Right forelimb (tissue), 1 donor: ENCODE measurements at regions not wholly inside any gene's neighbourhood (a gene's known extent, or its start where the extent isn't known, plus 50 kb on each side); places are given as distances from the start of the nearest gene placed in this dataset.
"Not testable (repeated sequence)": the region's sequence is repeated elsewhere in the genome, so short reads cannot be mapped to it uniquely, and the experiment has no call there.

Source experiments
- DNase-seq: peaks from one replicate; pipeline ENCODE4 v3.0.0-alpha.2; 2018

- DNase-seq: no peak
Measured at GRCh38 chr14:87286191-87286590, 706.8 kb downstream of the GALC start.

DNA sequence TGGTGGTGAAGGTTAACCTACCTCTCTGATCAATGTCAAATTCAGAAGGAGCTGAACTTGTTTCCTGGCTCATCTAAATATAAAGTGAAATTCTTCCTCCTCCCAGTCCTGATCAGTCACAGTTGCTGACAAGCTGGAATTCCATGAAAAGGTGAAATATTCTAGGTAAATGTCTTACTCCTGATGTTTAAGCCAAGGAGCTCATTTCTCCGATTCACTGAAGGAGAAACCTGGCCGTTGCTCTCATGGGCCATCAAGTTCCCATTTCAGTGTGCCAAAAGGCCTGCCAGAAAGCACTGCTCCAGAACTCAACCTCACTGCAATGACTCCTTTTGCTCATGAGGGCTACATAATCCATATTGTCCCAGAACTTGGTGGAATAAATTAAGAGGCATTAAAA lies 707.5 kb downstream of the GALC start:
- no peak for DNase-seq

DNA sequence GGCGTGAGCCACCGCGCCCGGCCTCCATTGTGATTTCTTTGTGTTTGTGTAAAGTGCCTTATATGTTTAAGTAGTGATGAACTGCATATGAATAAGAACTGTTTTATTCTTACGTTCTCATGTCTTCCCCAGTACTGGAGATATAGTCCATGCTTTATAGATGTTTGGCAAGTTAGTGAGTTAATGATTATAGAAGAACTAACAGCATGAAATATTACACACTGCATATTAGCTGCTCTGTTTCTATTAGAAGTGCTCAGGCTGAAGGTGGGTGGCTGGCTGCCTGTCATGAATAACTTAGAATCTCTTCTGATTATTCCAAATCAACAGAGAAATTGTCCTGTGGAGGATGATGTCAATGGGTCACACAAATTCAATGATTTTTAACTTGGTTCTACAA lies 709.4 kb downstream of the GALC start:
- DNase-seq: no peak

GRCh38 chr14:87282266-87282665 lies 710.7 kb downstream of the GALC start:
- DNase-seq: no peak

- DNase-seq: no peak
Measured at GRCh38 chr14:87278415-87278814, 714.6 kb downstream of the GALC start.

DNA sequence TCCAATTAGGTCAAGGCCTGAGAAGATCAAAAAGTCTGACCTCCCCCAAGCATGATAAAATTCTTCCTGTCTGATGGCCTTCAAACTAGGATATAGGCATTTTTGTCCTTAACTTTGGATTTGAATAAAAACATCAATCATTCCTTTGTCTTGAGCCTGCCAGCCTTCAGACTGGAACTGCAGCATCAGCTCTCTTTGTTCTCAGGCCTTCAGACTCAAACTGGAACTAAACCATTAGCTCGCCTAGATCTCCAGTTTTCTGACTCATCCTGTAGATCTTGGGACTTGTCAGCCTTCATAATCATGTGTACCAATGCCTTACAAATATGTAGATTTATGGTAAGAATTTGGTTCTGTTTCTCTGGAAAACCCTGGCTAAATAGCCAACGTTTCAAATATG lies 721.7 kb downstream of the GALC start:
- no peak for DNase-seq

DNA sequence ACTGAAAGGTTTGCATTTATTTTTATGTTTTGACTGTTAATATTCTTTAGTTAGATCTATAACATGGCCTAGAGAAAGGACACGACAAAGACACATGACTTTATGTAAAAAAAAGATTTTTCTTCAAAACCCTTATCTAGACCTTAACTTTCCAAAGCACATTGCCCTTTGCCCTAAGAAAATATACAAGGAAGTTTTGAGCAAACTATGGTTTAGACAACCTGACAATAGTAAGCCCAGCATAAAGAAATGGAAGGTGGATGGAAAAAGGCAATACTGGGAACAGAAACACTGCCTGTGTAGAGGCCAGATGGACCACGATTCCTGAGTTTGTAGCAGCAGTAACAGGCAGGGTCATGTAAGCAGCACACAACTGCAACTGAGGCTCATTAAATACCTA lies 724.0 kb downstream of the GALC start:
- DNase-seq: no peak

- no peak for DNase-seq
Measured at GRCh38 chr14:87264796-87265195, 728.2 kb downstream of the GALC start.

GRCh38 chr14:87264272-87264785 lies 728.7 kb downstream of the GALC start:
- no peak for DNase-seq

- no peak for DNase-seq
Measured at GRCh38 chr14:87261621-87262020, 731.4 kb downstream of the GALC start.

DNA sequence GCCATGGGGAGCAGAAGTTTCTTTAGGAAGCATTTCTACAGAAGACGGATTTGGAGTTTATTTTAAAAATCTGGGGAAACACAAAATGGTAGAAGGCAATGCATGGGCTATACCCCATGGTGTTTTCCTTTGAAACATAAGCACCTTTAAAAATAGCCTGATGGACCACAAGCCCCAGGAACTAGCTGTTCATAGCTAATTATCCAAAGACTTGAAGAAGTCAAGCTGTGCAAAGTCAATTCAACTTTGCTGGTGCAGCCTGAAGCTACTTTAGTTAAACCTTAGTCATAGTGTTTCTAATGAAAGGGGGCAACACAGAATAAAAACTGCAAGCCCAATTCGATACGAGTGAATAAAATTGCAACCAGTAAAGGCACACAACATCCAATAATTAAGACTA lies 732.5 kb downstream of the GALC start:
- DNase-seq: no peak

- DNase-seq: no peak
Measured at GRCh38 chr14:87257421-87257820, 735.6 kb downstream of the GALC start.

DNA sequence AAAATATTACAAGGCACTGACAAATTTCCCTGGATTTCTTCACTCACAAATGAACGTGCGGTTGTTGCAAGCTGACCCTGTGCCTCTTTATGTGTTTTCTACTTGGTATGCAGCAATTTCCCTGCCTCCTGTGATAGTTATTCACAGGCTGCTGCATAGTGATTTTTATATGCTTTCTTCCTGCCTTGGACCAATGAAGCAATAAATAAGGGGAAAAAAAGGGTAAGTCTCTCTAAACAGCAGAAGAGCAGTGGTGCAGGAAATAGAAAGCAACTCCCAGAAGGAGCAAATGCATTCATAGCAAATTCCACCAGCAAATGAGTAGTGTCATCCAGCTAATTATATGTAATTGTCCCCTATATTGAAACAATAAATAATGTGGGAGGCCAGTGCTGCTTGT lies 737.9 kb downstream of the GALC start:
- DNase-seq: no peak

- DNase-seq: no peak
Measured at GRCh38 chr14:87254331-87254874, 738.6 kb downstream of the GALC start.

DNA sequence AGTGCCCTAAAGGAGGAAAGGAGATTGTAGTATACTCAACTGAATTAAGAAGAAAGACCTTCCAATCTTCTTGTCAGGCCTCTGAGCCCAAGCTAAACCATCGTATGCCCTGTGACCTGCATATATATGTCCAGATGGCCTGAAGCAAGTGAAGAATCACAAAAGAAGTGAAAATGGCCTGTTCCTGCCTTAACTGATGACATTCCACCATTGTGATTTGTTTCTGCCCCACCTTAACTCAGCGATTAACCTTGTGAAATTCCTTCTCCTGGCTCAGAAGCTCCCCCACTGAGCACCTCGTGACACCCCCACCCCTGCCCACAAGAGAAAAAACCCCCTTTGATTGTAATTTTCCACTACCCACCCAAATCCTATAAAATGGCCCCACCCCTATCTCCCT lies 739.2 kb downstream of the GALC start:
- not testable (repeated sequence) for DNase-seq

DNA sequence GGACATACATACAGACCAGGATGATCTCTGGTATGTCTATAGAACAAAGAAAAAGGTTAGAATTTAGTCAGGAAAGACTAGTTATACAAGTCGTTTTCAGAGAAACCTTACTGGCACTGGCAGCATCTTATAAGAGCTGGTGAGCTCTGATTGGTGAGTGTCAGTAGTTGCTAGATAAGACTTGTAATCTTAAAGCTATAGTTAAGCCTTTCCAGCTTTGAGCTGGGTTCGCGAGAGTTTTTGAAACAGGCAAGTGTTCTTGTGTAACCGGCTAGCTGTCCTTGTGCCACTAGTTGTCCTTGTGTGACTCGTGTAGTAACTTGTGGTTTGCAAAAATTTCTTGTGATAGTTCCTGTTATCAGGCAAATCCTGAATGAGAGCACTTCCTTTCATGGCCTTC lies 740.9 kb downstream of the GALC start:
- no peak for DNase-seq

- no peak for DNase-seq
Measured at GRCh38 chr14:87251011-87251410, 742.0 kb downstream of the GALC start.

- no peak for DNase-seq
Measured at GRCh38 chr14:87241018-87241768, 751.8 kb downstream of the GALC start.

DNA sequence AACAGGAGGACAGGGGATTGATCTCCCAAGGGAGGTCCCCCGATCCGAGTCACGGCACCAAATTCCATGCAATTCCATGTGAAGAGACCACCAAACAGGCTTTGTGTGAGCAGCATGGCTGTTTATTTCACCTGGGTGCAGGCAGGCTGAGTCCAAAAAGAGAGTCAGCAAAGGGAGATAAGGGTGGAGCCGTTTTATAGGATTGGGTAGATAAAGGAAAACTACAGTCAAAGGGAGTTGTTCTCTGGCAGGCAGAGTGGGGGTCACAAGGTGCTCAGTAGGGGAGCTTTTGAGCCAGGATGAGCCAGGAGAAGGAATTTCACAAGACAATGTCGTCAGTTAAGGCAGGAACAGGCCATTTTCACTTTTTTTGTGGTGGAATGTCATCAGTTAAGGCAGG lies 752.7 kb downstream of the GALC start:
- DNase-seq: not testable (repeated sequence)

DNA sequence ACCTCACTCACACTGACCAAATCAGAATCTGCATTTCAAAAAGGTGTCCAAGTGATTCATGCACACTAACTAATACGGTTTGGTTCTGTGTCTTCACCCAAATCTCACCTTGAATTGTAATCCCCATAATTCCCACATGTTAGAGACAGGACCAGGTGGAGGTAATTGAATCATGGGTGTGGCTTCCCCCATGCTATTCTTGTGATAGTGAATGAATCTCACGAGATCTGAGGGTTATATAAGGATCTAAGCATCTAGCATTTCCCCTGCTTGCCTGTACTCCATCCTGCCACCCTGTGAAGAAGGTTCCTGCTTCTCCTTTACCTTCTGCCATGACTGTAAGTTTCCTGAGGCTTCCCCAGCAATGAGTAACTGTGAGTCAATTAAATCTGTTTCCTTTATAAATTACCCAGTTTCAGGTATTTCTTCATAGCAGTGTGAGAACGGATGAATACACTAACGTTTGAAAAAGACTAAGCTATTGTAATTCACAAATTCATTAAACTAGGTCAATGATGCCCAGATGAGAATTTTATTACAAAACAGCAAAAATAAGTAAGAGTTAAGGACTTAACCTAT lies 759.1 kb downstream of the GALC start:
- DNase-seq: no peak

GRCh38 chr14:87233266-87233665 lies 759.7 kb downstream of the GALC start:
- no peak for DNase-seq

DNA sequence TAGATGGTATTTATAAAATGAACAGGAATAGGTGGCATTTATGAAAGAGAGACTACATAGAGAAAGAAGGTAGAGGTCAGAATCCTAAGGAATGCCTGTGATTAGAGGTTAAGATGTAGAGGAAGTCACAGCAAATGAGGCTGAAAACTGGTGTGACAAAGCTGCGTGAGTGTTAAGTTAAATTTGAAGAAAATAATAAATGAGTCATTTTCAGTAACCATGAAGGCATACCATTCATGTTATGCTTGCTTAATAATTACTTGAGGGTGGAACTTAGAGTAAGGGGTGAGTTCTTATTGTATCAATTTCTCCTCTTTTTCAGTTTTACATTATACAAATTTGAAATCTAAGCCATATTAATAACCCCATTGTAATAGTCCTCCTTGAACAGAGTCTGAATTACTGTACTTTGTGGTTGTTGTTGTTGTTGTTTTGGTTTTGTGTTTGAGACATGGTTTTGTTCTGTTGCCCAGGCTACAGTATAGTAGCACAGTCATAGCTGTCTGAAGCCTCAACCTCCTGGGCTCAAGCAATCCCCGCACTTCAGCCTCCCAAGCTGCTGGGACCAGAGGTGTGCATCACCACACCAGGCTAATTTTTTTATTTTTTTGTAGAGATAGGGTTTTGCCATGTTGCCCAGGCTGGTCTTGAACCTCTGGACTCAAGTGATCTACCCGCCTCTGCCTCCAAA lies 761.5 kb downstream of the GALC start:
- DNase-seq: no peak

- no peak for DNase-seq
Measured at GRCh38 chr14:87230726-87231125, 762.3 kb downstream of the GALC start.

- DNase-seq: no peak
Measured at GRCh38 chr14:87229131-87229530, 763.9 kb downstream of the GALC start.
